H1 (cell line): ENCODE measurements at regions not wholly inside any gene's neighbourhood (a gene's known extent, or its start where the extent isn't known, plus 50 kb on each side); places are given as distances from the start of the nearest gene placed in this dataset.

Experiments
- KDM1A ChIP-seq: fragments of 200-600, 300-600 bp; sonication (generic); IDR thresholded peaks from 2 replicates; pipeline ENCODE4 v1.7.1; 2016; ENCODE audit warnings: mild to moderate bottlenecking, low read length, borderline replicate concordance
- SP4 ChIP-seq: IDR thresholded peaks from 2 replicates; pipeline ENCODE4 v1.6.1; 2012; ENCODE audit warnings: low read length, inconsistent platforms

- TF ChIP-seq KDM1A (no peak), SP4 (no peak)
Measured at GRCh38 chr14:41549282-41549681, 57.4 kb upstream of the LRFN5 start (continued).
